GM12865 (cell line): ENCODE measurements at regions not wholly inside any gene's neighbourhood (a gene's known extent, or its start where the extent isn't known, plus 50 kb on each side); places are given as distances from the start of the nearest gene placed in this dataset.

ENCODE experiments used
- DNase-seq: peaks from one replicate; pipeline ENCODE4 v3.0.0; 2010; ENCODE audit warnings: low read depth
- H3K4me3 ChIP-seq: 2 replicates; pipeline ENCODE4 v1.5.1; 2011; ENCODE audit warnings: mild to moderate bottlenecking, low read depth, low read length, control low read depth
- TF ChIP-seq, protein P1 (sequence below): IDR thresholded peaks from 2 replicates; pipeline ENCODE4 v1.5.1; 2011; ENCODE audit warnings: low read length, control low read depth, low read depth, inconsistent platforms; ENCODE audit not compliant: insufficient read depth; ENCODE audit errors: missing control alignments

DNA sequence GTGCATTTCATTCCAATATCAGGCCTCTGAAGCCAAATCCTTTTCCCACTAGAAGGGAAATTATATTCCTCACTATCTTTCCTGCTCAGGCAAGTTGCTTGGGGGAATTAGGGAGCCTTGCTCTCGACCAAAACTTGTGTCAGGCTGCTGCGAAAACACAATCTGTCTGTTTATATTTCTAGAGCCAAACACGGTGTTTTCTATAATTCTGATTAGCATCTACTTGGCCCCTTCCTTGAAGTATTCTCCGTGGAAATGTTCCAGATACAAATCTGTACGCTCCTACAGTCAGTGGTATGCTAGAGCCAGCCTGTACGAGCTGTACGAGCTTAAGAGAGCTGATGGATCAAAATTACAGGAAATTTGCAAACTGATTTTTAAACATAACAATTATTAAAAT is 299.3 kb upstream of the SALL1 start:
- DNase-seq = no peak
- TF ChIP-seq, protein P1, sequence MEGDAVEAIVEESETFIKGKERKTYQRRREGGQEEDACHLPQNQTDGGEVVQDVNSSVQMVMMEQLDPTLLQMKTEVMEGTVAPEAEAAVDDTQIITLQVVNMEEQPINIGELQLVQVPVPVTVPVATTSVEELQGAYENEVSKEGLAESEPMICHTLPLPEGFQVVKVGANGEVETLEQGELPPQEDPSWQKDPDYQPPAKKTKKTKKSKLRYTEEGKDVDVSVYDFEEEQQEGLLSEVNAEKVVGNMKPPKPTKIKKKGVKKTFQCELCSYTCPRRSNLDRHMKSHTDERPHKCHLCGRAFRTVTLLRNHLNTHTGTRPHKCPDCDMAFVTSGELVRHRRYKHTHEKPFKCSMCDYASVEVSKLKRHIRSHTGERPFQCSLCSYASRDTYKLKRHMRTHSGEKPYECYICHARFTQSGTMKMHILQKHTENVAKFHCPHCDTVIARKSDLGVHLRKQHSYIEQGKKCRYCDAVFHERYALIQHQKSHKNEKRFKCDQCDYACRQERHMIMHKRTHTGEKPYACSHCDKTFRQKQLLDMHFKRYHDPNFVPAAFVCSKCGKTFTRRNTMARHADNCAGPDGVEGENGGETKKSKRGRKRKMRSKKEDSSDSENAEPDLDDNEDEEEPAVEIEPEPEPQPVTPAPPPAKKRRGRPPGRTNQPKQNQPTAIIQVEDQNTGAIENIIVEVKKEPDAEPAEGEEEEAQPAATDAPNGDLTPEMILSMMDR = no peak
- no peak overlapping the region for H3K4me3 ChIP-seq

DNA sequence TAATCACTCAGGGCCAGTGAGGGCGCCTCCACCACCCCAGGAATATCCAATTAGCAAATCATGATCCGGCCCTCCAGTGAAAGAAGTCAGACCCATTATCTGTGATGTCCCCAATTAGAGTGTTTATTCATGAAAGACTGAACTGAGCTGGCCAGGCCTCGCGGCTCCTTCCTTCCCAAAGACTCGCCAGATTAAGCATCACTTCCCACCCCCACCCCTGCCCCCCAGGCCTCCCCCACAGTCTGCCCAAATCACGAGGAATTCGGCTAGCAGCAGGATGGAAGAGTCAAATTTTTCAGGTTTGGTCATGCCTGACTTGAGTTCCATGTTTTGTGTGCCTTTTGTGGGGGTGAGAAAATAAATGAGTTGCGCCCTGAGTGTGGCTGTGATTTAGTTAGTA is 298.4 kb upstream of the SALL1 start:
- TF ChIP-seq, protein P1 = no peak
- no peak overlapping the region for H3K4me3 ChIP-seq
- DNase-seq = no peak

DNA sequence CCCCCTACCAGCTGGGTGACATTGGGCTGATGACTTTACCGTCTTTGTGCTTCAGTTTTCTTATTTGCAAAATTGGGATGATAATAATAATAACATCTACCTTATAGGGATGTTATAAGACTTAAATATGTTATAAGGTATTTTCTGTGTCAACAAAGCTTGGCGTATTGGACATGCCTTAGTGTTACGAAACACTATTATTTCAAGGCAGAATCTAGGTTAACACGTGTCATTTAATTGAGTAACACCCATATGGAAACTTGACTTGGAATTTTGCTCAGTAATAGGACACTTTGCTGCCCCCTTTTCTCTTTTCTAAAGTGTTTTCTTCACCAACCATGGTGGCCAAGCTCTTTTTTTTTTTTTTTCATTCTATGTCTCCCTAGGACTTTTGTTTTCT is 294.2 kb upstream of the SALL1 start:
- no peak overlapping the region for H3K4me3 ChIP-seq
- TF ChIP-seq, protein P1 = no peak
- no peak for DNase-seq

DNA sequence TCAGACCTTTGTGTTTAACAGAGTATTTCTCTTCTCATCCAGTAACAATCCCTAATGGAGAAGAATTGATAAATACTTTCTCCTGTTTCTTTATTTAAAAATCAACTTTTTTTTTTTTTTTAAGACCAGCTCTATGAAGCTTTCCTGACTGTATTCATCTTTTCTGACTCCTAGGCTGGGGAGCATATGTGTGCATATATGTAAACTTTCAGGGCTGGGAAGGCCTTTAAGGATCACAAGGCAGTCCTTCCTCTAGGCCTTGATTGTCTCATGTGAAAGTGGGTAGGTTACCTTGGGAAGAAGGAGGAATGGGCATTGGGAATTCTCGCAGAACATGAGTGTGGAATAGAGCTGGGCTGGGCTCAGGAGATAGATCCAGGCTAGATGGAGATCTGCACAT is 292.9 kb upstream of the SALL1 start:
- DNase-seq = no peak

DNA sequence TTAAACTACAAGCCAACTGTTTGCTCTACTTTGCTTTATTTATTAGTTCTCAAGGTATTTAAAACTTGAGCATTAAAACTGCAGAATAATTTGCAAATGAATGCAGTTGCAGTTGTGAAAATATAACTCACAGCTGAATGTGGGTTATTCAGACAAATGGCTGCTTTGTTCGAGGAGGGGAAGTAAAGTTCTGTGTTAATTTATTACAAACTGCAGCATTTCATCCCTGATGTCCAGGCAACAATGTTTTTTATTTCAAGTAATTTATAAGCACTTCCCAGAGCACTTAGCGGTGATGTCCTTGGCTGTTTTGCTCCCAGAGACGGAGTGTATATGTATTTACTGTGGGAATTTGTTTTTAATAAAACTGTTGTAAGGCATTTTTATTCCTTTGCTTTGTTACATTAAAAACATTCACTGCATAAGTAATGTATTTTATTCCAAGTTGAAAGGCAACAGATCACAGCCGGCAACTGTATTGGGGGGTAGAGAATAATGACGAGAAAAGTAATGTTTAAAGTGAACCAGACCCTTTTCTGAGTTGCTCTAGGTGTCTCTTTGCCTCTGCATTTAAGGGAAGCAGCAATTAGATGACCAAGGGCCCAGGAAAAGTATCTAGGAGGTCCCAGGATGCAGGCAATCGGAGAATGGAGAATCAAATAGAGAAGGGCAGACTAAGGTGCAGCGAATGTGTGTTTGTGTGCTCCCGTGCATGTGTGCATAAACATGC is 291.2 kb upstream of the SALL1 start:
- no peak overlapping the region for H3K4me3 ChIP-seq
- TF ChIP-seq, protein P1 = no peak
- DNase-seq = no peak

More for the DNA sequence above, 292.9 kb upstream of the SALL1 start:
- no peak overlapping the region for H3K4me3 ChIP-seq
- TF ChIP-seq, protein P1 = no peak

DNA sequence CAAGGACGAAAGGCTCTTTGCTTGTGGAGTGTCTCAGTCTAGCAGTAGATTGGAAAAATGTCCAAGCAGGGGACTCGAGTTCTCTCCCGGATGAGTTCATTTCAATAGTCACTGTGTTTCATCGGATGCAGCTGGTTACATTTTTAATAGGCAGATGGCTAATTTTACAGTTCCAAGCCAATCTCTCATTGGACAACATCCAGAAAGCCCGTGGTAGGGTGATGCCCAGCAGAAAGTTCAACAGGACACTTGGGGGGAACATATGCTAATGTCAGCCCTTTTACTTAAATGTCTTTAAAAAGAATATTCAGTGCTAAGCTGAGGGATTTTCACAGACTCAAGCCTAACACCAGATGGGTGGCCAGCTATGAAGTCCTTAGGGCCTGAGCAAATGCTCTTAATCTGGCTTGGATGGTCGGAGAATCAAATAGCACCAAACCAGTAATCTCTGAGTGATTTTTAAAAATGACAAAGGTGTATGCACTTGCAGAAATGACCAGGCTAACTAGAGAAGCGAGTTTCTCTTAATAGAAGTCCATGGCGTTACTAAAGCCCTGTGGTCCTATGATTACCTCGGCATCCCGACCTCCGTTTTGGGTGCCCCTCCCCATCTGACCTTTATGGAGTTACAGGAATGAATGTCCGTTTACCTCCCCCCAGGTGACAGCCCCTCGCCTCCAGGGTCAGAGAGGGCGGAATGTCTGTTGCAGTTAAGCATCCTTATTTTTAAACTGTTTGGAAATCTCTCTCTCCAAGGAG is 289.2 kb upstream of the SALL1 start:
- DNase-seq = no peak
- no peak overlapping the region for H3K4me3 ChIP-seq
- TF ChIP-seq, protein P1 = no peak

DNA sequence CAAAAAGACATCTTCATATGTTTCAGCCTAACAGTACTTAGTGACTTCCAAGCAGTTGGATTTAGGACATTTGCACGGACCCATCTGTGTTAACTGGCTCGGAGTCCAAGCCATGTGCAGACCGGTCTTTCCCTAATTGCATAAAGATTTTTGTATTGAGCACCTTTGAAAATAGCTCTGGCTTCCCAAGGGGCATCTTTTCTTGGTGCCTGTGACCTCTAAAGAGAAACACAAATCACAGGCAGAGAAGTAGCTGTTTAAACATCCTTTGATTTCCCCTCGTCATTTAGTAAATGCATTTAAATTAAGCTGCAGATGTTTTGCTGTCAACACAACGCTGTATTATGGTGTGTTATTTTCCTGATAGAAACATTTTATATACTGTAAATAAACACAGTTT is 288.2 kb upstream of the SALL1 start:
- TF ChIP-seq, protein P1 = no peak
- H3K4me3 ChIP-seq = no peak overlapping the region
- no peak for DNase-seq
